HEK293 (cell line): ENCODE measurements at regions not wholly inside any gene's neighbourhood (a gene's known extent, or its start where the extent isn't known, plus 50 kb on each side); places are given as distances from the start of the nearest gene placed in this dataset.

Source experiments
- CTCF ChIP-seq: fragments of 450-650 bp; formaldehyde crosslinking; IDR thresholded peaks from 2 replicates; pipeline ENCODE4 v1.5.1; 2016; ENCODE audit warnings: missing biosample characterization, missing genetic modification characterization
- MYNN ChIP-seq: fragments of 450-650 bp; formaldehyde crosslinking; IDR thresholded peaks from 2 replicates; pipeline ENCODE4 v1.5.1; 2016; ENCODE audit warnings: missing biosample characterization, missing genetic modification characterization, borderline replicate concordance
- TRIM28 ChIP-seq: IDR thresholded peaks from 2 replicates; pipeline ENCODE4 v1.6.1; 2011; ENCODE audit warnings: low read length, control low read depth, borderline replicate concordance
- ZNF280C ChIP-seq: fragments of 450-650 bp; formaldehyde crosslinking; IDR thresholded peaks from 2 replicates; pipeline ENCODE4 v1.5.1; 2016; ENCODE audit warnings: missing biosample characterization, missing genetic modification characterization
- ZNF292 ChIP-seq: fragments of 450-650 bp; formaldehyde crosslinking; IDR thresholded peaks from 2 replicates; pipeline ENCODE4 v1.5.1; 2016; ENCODE audit warnings: low read depth, missing biosample characterization, missing genetic modification characterization, borderline replicate concordance
- ZNF585B ChIP-seq: fragments of 450-650 bp; formaldehyde crosslinking; IDR thresholded peaks from 2 replicates; pipeline ENCODE4 v1.5.1; 2016; ENCODE audit warnings: missing biosample characterization, missing genetic modification characterization
- ZNF660 ChIP-seq: fragments of 450-650 bp; IDR thresholded peaks from 2 replicates; pipeline ENCODE4 v1.5.1; 2018; ENCODE audit warnings: missing biosample characterization, mild to moderate bottlenecking, missing genetic modification characterization
- ZNF776 ChIP-seq: fragments of 450-650 bp; formaldehyde crosslinking; IDR thresholded peaks from 2 replicates; pipeline ENCODE4 v1.5.0; 2017; ENCODE audit warnings: missing biosample characterization, missing genetic modification characterization, borderline replicate concordance
- ZSCAN30 ChIP-seq: fragments of 450-650 bp; IDR thresholded peaks from 2 replicates; pipeline ENCODE4 v1.5.1; 2018; ENCODE audit warnings: missing biosample characterization, mild to moderate bottlenecking, missing genetic modification characterization, moderate library complexity
- TF ChIP-seq, protein P1 (sequence below): fragments of 450-650 bp; formaldehyde crosslinking; IDR thresholded peaks from 2 replicates; pipeline ENCODE4 v1.5.1; 2016; ENCODE audit warnings: missing biosample characterization, missing genetic modification characterization

DNA sequence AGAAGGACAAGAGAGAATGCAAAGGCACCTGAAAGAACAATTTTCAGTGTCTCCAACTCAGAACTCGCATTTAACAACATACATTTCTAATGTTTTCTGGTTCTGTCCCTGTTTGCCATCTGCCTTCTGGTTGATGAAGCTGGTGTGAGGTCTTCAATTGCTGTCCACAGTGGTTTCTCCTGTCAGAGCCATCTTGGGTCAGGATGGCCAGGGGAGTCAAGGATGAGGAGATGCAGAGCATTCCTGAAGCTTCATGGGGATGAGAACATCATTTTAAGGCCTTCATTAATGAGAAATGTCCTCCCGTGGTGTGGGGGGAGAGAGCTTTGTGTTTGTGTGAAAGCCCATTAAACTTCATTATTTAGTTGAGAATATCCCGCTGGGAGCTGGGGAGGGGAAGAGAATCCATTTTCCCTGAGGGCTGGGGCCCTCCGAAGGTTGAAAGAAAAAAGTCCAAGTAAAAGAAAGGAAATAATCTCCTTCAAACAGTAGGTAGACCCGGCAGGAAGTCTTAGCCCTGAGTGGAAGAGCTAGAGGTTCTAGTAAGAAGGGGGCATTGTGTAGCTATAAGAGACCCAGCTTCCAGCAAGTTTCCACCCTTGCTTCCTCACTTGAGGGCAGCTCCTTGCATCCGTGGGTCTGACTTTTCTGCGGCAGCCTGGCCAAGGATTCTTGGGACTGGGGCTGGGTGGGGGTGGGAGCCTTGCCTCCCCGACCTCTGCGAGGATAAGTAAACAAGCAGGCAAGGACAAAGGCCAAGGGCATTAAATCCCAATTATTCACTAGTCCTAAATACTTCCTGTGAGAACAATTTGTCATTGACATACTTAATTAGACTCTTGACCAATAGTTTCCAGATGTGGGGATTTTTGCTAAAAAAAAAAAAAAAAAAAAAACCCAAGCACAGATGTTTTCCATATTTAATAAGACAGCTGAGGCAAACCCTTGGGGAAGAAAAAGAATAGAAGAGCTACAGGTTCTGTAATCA lies 119.2 kb downstream of the MSX2 start:
- no peak for TF ChIP-seq CTCF
- TF ChIP-seq MYNN (tag by site-specific recombination): no peak
- no peak for TF ChIP-seq ZNF585B (tag by site-specific recombination)
- TF ChIP-seq ZNF292: no peak
- TF ChIP-seq TRIM28: no peak
- no peak for TF ChIP-seq ZNF280C
- TF ChIP-seq, protein P1, sequence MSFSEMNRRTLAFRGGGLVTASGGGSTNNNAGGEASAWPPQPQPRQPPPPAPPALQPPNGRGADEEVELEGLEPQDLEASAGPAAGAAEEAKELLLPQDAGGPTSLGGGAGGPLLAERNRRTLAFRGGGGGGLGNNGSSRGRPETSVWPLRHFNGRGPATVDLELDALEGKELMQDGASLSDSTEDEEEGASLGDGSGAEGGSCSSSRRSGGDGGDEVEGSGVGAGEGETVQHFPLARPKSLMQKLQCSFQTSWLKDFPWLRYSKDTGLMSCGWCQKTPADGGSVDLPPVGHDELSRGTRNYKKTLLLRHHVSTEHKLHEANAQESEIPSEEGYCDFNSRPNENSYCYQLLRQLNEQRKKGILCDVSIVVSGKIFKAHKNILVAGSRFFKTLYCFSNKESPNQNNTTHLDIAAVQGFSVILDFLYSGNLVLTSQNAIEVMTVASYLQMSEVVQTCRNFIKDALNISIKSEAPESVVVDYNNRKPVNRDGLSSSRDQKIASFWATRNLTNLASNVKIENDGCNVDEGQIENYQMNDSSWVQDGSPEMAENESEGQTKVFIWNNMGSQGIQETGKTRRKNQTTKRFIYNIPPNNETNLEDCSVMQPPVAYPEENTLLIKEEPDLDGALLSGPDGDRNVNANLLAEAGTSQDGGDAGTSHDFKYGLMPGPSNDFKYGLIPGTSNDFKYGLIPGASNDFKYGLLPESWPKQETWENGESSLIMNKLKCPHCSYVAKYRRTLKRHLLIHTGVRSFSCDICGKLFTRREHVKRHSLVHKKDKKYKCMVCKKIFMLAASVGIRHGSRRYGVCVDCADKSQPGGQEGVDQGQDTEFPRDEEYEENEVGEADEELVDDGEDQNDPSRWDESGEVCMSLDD (tag by site-specific recombination): no peak
- no peak for TF ChIP-seq ZSCAN30 (tag by site-specific recombination)
- no peak for TF ChIP-seq ZNF660 (tag by site-specific recombination)
- TF ChIP-seq ZNF776 (tag by site-specific recombination): no peak
